Epithelial cell of esophagus (primary cell): ENCODE measurements at regions not wholly inside any gene's neighbourhood (a gene's known extent, or its start where the extent isn't known, plus 50 kb on each side); places are given as distances from the start of the nearest gene placed in this dataset.

ENCODE experiments used
- DNase-seq: peaks from one replicate; pipeline ENCODE4 v3.0.0; 2010; ENCODE audit warnings: low read depth
- H3K4me3 ChIP-seq: 2 replicates; pipeline ENCODE4 v1.5.1; 2011; ENCODE audit warnings: mild to moderate bottlenecking, low read length, control low read depth
- TF ChIP-seq, protein P1 (sequence below): IDR thresholded peaks from 2 replicates; pipeline ENCODE4 v1.5.1; 2011; ENCODE audit warnings: low read depth, mild to moderate bottlenecking, low read length, control low read depth, inconsistent platforms; ENCODE audit not compliant: insufficient read depth; ENCODE audit errors: missing control alignments

DNA sequence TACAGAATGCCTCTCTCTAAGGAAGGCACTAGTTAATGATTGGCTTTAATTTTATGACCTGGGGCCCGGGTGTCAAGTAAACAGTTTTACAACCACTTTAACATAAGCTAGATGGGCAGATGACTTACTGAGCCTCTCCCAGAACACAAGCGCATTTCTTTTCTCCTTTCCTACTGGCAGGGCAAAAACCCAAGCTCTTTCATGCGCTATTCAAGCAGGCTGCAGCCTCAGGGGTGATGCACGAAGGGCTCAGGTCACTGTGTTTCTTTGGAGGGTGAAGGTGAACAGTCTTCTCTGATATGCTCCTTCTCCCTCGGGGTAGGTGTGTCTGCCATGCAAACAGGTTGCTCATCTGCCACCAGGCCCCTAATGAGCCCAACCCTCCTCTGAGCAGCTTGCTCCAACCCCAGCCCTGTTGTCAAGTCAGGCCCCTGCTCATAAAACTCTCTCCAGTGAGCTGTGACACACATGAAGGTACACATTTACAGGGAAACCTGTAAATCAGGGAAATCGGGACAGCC, 73.5 kb upstream of the CDH4 start:
- TF ChIP-seq, protein P1, sequence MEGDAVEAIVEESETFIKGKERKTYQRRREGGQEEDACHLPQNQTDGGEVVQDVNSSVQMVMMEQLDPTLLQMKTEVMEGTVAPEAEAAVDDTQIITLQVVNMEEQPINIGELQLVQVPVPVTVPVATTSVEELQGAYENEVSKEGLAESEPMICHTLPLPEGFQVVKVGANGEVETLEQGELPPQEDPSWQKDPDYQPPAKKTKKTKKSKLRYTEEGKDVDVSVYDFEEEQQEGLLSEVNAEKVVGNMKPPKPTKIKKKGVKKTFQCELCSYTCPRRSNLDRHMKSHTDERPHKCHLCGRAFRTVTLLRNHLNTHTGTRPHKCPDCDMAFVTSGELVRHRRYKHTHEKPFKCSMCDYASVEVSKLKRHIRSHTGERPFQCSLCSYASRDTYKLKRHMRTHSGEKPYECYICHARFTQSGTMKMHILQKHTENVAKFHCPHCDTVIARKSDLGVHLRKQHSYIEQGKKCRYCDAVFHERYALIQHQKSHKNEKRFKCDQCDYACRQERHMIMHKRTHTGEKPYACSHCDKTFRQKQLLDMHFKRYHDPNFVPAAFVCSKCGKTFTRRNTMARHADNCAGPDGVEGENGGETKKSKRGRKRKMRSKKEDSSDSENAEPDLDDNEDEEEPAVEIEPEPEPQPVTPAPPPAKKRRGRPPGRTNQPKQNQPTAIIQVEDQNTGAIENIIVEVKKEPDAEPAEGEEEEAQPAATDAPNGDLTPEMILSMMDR = no peak
- DNase-seq = no peak
- H3K4me3 ChIP-seq = no peak overlapping the region

DNA sequence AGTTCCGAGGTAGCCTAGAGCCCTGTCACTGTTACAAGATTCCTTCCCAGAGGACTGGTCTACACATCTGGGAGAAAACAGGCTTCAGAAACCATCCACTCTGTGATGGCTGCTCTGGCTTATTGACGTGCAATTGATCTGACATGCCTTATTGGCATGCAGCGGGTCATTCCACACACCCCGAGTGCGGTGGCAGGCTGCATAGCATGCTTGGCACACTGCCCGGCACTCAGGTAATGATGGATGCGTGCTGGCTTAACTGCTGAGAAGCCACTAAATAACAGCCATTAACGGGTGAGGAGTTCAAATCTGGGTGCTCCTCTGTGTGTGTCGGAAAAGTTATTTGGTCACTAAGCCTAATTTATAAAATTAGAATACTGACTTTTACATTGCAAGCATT, 67.9 kb upstream of the CDH4 start:
- H3K4me3 ChIP-seq = no peak overlapping the region
- TF ChIP-seq, protein P1 = no peak
- DNase-seq = peak; percentile 29

DNA sequence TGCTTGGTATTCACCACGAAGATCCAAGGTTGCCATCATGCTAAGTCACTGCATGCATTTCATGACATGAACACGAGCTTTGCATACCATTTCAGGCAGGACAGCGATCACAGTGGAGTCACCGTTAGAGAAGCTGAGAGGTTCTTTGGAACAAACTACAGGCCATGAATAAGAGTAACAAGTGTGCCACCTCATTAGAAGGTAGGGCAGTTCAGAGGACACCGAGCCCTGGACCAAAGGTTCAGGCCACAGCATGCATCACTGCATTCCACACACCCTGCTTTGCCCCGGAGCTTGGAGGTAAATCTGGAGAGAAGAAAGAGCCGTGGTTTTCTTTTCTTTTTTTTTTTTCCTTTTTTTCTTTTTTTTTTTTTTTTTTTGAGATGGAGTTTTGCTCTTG, 66.9 kb upstream of the CDH4 start:
- H3K4me3 ChIP-seq = no peak overlapping the region
- DNase-seq = no peak
- TF ChIP-seq, protein P1 = no peak

DNA sequence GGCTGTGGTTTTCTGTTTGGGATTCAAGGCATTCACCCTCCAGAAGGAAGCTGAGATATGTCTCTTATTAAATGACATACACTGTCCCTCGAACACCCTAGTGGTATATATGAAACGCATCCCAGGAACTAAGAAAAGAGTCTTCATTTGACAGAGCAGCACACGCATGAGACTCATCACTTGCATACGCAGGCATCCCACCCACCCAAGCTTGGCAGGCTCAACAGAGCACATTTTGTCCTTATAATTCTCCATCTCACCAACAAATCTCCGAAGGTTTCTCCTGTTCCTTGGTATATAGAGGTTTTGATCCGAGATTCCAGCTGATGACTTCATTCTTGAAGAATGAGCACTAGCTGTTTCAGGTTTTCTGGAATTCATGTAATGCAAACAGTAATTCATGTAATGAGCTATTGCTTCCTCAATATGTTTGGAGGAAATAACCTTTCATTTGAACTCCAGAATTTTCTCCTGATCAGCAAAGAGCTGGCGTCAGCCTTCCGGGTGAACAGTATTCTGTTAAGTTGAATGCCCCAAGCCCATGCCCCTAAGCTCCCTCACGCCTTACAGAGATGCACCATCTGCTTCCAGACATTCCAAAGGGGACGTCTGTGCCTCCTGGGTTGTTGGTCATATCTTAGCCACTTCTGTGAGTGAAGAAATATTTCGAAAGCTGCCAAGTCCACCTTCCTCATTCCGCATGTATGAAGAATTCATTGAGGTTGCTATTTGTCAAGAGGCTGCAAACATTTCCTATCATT, 66.0 kb upstream of the CDH4 start:
- no peak overlapping the region for H3K4me3 ChIP-seq
- peak; percentile 91 for DNase-seq
- TF ChIP-seq, protein P1 = no peak

DNA sequence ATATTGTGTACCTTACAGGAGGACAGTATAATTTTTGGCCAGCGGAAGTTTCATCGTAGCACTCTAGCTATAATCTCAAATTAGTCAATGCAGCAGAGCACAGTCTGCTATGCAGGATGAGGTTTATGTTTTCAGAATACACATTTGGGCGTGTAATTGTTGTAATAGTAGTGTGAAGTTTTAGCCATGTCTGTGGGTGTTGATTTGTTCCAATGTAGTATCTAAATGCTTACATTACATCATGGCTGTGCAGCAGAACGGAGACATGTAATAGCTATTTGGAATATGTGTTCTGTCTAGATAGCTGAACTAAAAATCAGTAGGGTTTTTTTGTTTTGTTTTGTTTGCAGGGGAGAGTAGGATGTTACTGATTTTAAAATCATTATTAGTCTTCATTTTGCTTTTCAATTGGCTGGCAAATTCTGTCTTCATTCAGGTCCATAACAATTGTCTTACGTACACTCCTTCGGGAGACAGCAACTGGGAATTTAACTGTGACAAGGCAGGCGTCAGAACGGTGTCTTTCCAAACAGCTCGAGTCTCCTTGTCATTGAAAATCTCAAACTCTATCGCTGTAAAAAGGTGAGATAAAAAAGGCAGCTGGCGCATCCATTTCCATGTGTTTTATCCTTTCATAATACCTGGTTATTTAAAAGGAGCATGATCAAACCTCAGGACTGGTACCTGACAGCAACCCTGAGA, 65.1 kb upstream of the CDH4 start:
- H3K4me3 ChIP-seq = no peak overlapping the region
- TF ChIP-seq, protein P1 = no peak
- no peak for DNase-seq

DNA sequence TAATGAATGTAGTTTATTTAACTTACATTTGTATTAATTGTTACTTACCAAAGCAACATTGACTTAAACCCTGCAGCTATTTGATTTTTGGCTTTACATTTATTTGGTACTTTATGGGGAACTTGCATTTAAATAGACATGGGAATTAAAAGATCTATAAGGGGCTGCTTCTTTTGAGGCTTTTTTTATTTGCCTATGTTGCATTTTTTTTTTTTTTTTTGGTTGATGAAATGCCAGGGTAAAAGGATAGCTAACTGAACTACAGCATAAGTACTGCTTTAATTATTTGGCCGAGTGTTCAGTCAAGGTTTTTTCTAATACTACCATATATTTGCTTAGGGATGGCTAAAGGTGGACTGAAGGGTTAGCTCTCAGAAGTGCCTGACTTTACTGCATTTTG, 62.5 kb upstream of the CDH4 start:
- no peak for DNase-seq
- TF ChIP-seq, protein P1 = no peak
- no peak overlapping the region for H3K4me3 ChIP-seq

DNA sequence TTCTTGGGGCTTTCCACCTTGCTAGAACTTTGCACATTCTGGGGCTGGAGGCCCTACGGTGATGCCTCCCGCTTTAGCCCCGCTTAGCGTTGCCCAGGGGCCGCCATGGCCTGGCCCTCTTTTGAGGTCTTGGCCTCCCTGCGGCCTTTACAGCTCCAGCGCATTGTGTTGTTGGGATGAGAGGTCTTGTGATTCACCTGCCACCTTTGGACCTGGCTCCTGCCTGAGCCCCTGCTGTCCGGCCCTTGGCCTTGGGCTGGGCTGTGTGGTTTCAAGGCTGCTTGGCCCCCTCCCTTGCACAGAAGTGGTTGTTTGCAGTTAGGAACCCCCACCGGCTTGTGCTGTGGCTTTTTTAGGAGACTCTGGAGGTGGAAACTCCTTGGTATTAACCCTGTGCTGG, 61.0 kb upstream of the CDH4 start:
- no peak overlapping the region for H3K4me3 ChIP-seq
- TF ChIP-seq, protein P1 = no peak
- no peak for DNase-seq
